Neural progenitor cell (in vitro differentiated cells): ENCODE measurements at regions not wholly inside any gene's neighbourhood (a gene's known extent, or its start where the extent isn't known, plus 50 kb on each side); places are given as distances from the start of the nearest gene placed in this dataset.

Source experiments
- EZH2 ChIP-seq: fragments of 200-600 bp; sonication (generic); IDR thresholded peaks from 2 replicates; pipeline ENCODE4 v1.6.1; 2017; ENCODE audit warnings: antibody characterized with exemption, mild to moderate bottlenecking, moderate library complexity
- TF ChIP-seq, protein P1 (sequence below): fragments of 200-600 bp; sonication (generic); IDR thresholded peaks from 2 replicates; pipeline ENCODE4 v1.5.1; 2017; ENCODE audit warnings: antibody characterized with exemption, mild to moderate bottlenecking

DNA sequence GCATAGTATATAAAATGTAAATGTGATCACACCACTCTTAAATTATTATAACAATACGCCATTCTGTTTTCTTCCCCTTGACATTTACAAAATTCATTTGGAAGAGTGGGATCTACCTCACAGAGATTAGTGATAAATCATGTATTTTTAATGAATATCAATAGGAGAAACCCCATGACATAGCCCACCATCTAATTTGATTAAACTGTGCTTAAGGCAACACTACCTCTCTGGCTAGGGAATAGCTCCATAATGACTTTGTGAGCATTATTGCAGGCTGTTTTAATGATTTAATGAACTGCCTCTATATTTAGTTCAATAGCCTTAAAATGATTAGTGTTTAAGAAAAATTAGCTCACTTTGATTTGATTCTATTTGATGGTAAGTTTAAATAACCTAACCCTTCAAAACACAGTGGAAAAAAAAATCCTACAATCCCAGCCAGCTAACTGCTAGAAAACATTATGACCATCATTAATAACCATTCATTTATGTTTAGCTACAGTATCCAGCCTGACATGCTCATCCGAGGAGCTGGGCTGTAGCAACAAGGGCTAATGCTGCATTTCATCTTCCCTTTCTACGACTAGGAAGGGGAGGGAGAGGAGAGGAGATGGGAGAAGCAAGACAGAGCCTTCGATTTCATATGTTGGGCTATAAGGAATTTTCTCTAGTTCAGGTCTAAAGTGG is 75.3 kb upstream of the BCL11A start:
- TF ChIP-seq, protein P1, sequence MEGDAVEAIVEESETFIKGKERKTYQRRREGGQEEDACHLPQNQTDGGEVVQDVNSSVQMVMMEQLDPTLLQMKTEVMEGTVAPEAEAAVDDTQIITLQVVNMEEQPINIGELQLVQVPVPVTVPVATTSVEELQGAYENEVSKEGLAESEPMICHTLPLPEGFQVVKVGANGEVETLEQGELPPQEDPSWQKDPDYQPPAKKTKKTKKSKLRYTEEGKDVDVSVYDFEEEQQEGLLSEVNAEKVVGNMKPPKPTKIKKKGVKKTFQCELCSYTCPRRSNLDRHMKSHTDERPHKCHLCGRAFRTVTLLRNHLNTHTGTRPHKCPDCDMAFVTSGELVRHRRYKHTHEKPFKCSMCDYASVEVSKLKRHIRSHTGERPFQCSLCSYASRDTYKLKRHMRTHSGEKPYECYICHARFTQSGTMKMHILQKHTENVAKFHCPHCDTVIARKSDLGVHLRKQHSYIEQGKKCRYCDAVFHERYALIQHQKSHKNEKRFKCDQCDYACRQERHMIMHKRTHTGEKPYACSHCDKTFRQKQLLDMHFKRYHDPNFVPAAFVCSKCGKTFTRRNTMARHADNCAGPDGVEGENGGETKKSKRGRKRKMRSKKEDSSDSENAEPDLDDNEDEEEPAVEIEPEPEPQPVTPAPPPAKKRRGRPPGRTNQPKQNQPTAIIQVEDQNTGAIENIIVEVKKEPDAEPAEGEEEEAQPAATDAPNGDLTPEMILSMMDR, result no peak
- no peak for TF ChIP-seq EZH2
